GM12892 (cell line): ENCODE measurements at regions not wholly inside any gene's neighbourhood (a gene's known extent, or its start where the extent isn't known, plus 50 kb on each side); places are given as distances from the start of the nearest gene placed in this dataset.

Source experiments
- POLR2A ChIP-seq: IDR thresholded peaks from 2 replicates; pipeline ENCODE4 v1.6.1; 2011; ENCODE audit warnings: low read depth, low read length, control low read depth
- POLR2AphosphoS5 ChIP-seq: IDR thresholded peaks from 2 replicates; pipeline ENCODE4 v1.6.1; 2011; ENCODE audit warnings: low read depth, low read length, control low read depth
- TAF1 ChIP-seq: IDR thresholded peaks from 2 replicates; pipeline ENCODE4 v1.6.1; 2011; ENCODE audit warnings: low read depth, mild to moderate bottlenecking, control low read depth, low read length, borderline replicate concordance

GRCh38 chr22:49687786-49688515 is 139.7 kb downstream of the BRD1 start:
- TF ChIP-seq POLR2AphosphoS5 (no peak), POLR2A (no peak), TAF1 (no peak)
